ENCODE measurements at regions not wholly inside any gene's neighbourhood (a gene's known extent, or its start where the extent isn't known, plus 50 kb on each side); places are given as distances from the start of the nearest gene placed in this dataset.

DNA sequence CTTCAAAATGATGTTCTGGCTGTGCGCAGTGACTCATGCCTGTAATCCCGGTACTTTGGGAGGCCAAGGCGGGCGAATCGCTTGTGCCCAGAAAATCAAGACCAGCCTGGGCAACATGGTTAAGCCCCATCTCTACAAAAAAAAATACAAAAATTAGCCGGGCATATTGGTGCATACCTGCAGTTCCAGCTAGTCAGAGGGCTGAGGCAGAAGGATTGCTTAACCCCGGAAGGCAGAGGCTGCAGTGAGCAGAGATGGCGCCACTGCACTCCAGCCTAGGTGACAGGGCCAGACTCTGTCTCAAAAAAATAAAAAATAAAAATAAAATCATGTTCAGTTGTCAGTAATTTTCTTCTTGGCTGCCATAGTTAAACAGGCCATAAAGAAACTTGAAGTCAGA, 245.9 kb upstream of the USP15 start:
- H3K9me3 ChIP-seq = no peaks in the 10 kb centered on the region
- H3K4me3 ChIP-seq = no peak overlapping the region
- WGBS, 2 donors = 92 to 93% methylated on average over 8 of the region's 8 CpGs
- H3K27ac ChIP-seq = no peak overlapping the region
- no peaks in the 10 kb centered on the region for H3K4me1 ChIP-seq
- DNase-seq = no peak
- no peaks in the 10 kb centered on the region for H3K27me3 ChIP-seq
- intact Hi-C loops (cut with DNase I) = no loop called here
- TF ChIP-seq POLR2AphosphoS5 (IDR thresholded peaks at IDR 0.05) = no peak
- TF ChIP-seq POLR2A (IDR thresholded peaks at IDR 0.05) = no peak
- no peak for TF ChIP-seq EP300 (IDR thresholded peaks at IDR 0.05)
- TF ChIP-seq, protein P1, sequence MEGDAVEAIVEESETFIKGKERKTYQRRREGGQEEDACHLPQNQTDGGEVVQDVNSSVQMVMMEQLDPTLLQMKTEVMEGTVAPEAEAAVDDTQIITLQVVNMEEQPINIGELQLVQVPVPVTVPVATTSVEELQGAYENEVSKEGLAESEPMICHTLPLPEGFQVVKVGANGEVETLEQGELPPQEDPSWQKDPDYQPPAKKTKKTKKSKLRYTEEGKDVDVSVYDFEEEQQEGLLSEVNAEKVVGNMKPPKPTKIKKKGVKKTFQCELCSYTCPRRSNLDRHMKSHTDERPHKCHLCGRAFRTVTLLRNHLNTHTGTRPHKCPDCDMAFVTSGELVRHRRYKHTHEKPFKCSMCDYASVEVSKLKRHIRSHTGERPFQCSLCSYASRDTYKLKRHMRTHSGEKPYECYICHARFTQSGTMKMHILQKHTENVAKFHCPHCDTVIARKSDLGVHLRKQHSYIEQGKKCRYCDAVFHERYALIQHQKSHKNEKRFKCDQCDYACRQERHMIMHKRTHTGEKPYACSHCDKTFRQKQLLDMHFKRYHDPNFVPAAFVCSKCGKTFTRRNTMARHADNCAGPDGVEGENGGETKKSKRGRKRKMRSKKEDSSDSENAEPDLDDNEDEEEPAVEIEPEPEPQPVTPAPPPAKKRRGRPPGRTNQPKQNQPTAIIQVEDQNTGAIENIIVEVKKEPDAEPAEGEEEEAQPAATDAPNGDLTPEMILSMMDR (IDR thresholded peaks at IDR 0.05) = no peak
- H3K36me3 ChIP-seq = no peaks in the 10 kb centered on the region

DNA sequence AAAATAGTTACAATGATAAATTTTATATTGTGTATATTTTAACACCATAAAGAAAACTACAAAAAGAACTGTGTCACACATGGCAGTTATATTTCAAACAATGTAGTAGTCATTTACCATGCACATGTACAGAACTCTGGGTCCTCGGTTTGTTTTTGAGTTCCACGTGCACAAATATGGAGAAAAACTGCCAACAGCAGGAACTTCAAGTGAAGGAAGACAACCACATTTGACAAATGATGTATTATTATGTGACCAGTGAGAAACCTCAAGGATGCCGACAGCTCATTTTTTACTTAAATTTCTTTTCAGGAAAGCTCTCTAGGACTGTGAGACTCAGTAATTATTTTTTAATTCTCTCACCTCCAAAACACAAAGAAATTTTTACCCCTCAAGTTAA, 244.2 kb upstream of the USP15 start:
- DNase-seq = no peak
- intact Hi-C loops (cut with DNase I) = no loop called here
- no peaks in the 10 kb centered on the region for H3K27me3 ChIP-seq
- 53 to 80% methylated on average over 3 of the region's 3 CpGs for WGBS, 2 donors
- no peak overlapping the region for H3K4me3 ChIP-seq
- H3K27ac ChIP-seq = no peak overlapping the region
- no peaks in the 10 kb centered on the region for H3K4me1 ChIP-seq
- TF ChIP-seq POLR2A (IDR thresholded peaks at IDR 0.05) = no peak
- TF ChIP-seq, protein P1 (IDR thresholded peaks at IDR 0.05) = no peak
- TF ChIP-seq EP300 (IDR thresholded peaks at IDR 0.05) = no peak
- TF ChIP-seq POLR2AphosphoS5 (IDR thresholded peaks at IDR 0.05) = no peak
- H3K9me3 ChIP-seq = no peaks in the 10 kb centered on the region
- no peaks in the 10 kb centered on the region for H3K36me3 ChIP-seq

DNA sequence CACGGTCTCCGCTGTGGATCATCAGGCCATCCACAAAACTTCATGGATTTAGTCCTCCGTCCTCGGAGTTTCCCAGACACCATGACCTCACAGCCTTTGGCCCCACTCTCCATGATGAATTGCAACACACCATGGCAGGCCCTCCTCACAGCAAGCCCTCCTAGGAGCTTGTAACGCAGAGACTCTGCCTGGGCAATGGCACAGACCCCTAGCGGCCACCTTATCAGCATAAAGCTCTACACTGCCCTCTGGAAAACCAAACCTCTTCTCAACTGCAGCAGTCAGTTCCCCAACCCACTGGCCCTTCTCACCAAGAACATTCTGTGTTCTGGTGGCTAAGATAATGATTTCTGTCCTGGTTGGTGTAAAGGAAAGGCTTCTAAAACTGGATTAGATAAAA, 238.4 kb upstream of the USP15 start:
- H3K4me1 ChIP-seq = no peaks in the 10 kb centered on the region
- TF ChIP-seq POLR2A (IDR thresholded peaks at IDR 0.05) (no peak), EP300 (IDR thresholded peaks at IDR 0.05) (no peak)
- H3K36me3 ChIP-seq = no peaks in the 10 kb centered on the region
- DNase-seq = no peak
- H3K27me3 ChIP-seq = no peaks in the 10 kb centered on the region
- WGBS, 2 donors = 88 to 91% methylated on average over 6 of the region's 6 CpGs
- intact Hi-C loops (cut with DNase I) = no loop called here
- H3K4me3 ChIP-seq = no peak overlapping the region
- no peak overlapping the region for H3K27ac ChIP-seq
- no peaks in the 10 kb centered on the region for H3K9me3 ChIP-seq

DNA sequence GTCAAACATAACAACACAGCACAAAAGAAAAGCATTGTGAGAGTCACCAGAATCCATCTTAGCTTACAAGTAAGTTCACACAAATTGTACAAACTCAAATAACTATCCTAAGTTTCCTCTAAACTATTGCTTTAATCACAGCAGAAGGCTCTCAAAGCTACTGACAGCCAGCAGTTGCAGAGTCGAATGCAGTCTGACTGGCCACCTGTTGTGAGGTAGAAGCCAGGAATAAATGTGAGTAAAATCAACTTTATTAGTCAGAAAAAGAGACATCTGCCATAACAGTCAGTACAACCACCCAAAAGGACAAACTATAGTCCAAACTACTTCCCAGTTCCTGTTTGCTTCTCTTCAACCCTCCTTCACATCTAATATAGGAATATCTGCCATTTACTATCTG, 231.7 kb upstream of the USP15 start:
- TF ChIP-seq EP300 (IDR thresholded peaks at IDR 0.05) (no peak), POLR2A (IDR thresholded peaks at IDR 0.05) (no peak), POLR2AphosphoS5 (IDR thresholded peaks at IDR 0.05) (no peak)
- TF ChIP-seq, protein P1 (IDR thresholded peaks at IDR 0.05) = no peak
- no peaks in the 10 kb centered on the region for H3K4me1 ChIP-seq
- H3K9me3 ChIP-seq = no peaks in the 10 kb centered on the region
- no peak overlapping the region for H3K4me3 ChIP-seq
- 55 to 68% methylated on average over 1 of the region's 1 CpG for WGBS, 2 donors
- H3K27ac ChIP-seq = no peak overlapping the region
- intact Hi-C loops (cut with DNase I) = no loop called here
- no peaks in the 10 kb centered on the region for H3K36me3 ChIP-seq
- no peaks in the 10 kb centered on the region for H3K27me3 ChIP-seq
- DNase-seq = no peak

DNA sequence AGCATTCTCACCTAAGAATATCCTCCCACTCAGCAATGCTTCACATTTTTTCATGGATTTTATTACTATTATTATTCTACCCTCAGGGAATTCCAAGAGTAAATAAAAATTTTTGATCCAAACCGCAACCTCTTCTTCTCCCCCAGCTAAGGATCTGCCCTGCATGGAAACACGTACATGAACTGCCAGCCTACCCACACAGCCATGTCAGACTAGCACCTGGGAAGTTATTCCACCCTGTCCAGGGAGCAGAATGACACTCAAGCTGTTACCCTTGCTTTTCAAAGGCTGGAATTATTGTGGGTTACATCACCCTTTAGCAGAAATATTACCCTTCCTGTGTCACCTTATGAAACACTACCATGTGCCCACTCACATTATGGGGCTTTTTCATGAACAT, 227.3 kb upstream of the USP15 start:
- Histone ChIP-seq H3K36me3 (no peaks in the 10 kb centered on the region), H3K9me3 (no peaks in the 10 kb centered on the region), H3K4me3 (no peak overlapping the region), H3K4me1 (no peaks in the 10 kb centered on the region), H3K27ac (no peak overlapping the region), H3K27me3 (no peaks in the 10 kb centered on the region)
- WGBS, 2 donors = 73 to 83% methylated on average over 2 of the region's 2 CpGs
- DNase-seq = no peak
- TF ChIP-seq POLR2A (IDR thresholded peaks at IDR 0.05) = no peak
- TF ChIP-seq EP300 (IDR thresholded peaks at IDR 0.05) = no peak
- no peak for TF ChIP-seq POLR2AphosphoS5 (IDR thresholded peaks at IDR 0.05)
- TF ChIP-seq, protein P1 (IDR thresholded peaks at IDR 0.05) = no peak
- intact Hi-C loops (cut with DNase I) = no loop called here

All from sigmoid colon (tissue), 6 donors.